Fibroblast of the conjunctiva (primary cell): ENCODE measurements at regions not wholly inside any gene's neighbourhood (a gene's known extent, or its start where the extent isn't known, plus 50 kb on each side); places are given as distances from the start of the nearest gene placed in this dataset.

ENCODE experiments used
- DNase-seq: peaks from one replicate; pipeline ENCODE4 v3.0.0-alpha.2; 2010; ENCODE audit warnings: low read depth

DNA sequence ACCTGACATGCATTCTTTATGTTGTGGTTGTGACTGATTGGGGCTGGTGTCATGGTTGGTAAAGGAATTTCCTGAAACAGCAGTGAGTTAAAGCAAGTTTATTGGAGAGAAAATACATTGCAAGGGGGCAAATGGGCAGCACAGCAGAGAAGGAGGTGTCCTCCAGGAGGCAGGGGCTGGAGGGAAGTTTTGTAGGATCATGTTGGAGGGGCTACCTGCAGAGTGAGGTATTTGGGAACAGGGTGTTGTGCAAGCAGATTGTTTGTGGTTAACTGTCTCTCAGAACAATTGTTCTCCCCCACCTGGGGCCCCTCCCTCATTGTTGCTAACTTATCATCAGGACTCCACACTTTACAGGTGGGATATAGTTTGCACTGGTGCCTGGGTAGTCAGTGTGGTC lies 196.0 kb downstream of the NSUN3 start:
- DNase-seq = no peak

DNA sequence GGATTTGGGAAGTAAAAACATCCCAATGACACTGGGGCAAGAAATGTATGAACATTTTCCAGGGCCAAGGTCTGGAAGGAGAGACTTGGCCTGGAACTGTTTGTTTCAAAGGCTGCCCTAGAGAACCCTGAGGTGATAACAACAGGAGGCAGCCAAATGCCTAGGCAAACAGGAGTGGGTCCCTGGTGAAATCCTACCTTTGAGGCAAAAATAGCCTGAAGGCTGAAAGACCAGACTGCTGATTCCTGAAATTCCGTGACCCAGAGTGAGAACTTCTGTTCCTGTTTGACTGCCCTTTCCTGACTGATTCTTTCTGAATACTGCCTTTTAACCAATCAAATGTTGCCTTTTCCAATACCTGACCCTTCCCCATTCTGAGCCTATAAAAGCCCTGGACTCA lies 196.4 kb downstream of the NSUN3 start:
- DNase-seq = no peak

DNA sequence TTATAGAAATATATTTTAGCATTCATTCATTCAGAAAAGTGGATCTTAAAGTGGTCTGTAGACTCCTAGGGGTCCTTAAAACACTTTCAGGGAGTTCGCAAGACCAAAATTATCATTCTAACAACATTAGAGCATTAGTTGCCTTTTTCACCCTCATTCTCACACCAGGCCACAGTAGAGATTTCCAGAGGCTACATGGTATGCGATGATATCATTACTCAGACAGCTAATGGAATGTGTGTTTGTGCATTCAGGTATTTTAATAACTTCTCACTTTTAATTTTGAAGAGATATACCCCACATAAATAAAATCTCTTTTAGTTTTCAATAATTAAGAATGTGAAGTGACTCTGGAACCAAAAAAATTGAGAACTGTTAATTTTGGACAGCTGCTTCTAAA lies 206.9 kb downstream of the NSUN3 start:
- no peak for DNase-seq

DNA sequence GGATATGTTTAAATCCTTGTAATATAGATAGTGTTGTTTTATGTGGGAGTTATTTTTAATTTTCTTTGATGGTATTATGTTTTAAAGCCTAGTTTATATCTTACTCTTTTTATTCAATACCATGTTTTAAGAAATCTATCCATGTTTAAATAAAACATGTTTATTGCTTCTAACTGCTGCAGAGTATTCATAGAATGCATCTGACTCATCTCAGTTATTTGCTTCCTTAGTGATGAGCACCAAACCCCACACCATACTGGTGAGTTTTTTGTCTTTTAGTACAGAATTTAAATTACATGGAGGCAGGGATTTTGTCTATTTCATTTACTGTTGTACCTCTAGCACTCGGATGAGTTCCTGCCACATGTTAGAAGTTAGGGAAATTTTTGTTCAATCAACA lies 209.2 kb downstream of the NSUN3 start:
- no peak for DNase-seq

DNA sequence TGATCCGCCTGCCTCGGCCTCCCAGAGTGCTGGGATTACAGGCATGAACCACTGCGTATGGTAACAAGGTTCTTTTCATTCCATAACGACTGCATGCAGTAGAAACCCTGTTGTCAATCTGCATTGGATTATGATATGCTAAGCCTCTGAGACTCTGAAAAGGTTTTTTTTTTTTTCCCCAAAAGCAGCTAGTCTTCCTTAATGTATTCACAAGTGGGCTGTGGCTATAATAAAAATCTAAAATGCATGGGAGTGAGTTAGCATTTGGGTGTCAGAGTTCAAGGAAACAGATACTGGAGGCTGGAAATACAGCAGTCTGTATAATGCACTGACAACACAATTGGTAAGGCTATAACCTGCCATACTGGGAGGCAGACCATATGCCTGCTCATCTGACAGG lies 218.1 kb downstream of the NSUN3 start:
- no peak for DNase-seq

DNA sequence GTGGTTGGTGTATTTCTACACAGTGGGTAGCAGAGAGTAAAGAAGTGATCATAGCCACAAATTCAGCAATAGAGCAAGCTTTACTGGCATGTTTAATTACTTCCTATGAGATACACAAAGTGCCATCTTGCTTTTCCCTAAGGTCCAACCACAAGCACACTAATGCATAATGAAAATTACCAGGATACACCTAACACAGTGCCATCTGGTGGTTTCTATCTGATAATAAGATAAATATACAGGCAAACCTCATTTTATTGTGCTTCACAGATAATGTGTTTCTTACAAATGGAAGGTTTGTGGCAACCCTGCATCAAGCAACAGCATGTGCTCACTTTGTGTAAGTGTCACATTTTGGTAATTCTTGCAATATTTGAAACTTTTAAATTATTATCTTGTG lies 223.0 kb downstream of the NSUN3 start:
- no peak for DNase-seq

DNA sequence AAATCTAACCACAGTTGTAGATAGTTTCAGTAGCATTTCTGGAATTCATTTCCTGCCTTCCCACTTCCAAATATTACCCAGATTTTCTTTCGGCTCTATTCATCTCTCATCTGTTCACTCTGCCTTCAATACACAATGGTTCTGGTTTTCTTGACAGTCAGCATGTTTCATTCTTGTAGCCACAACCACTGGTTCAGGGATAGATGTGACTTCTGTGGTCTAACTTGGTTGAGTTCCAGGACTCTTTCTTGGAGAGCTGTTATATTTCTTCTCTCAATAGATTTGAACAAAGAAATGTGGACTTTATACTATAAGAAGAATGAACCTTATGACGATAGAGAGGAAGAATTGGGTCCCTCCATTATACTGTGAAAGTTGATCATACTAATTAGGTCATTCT lies 228.8 kb downstream of the NSUN3 start:
- no peak for DNase-seq

DNA sequence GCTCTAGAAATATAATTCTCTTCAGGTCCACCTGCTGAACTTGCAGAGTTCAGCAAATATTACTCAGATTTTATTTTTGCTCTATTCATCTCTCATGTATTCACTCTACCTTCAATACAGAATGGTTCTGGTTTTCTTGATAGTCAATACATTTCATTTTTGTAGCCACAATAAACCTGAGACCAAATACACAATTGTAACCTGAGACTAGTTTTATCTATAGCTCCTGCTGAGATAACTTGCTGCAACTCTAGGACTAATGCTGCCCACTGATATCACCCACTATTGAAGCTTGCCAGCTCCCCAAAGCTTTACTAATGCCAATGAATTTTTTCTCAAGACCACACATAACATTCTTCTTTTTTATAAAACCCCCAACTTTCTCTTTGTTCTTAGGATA lies 229.3 kb downstream of the NSUN3 start:
- DNase-seq = no peak

DNA sequence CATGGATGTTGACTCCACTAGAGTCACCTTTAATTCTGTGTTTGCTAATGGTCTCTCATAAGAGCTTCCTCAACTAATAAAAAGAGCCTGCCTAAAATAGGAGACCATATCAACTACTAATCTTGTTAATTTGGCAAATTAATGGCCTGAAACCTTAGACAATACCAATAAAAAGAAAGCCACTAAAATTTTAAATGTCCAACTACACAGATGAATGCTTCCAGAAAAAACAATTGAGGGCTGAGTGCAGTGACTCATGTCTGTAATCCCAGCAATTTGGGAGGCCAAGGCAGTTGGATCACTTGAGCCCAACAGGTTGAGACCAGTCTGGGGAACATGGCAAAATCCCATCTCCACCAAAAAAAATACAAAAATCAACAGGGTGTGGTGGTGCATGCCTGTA lies 230.9 kb downstream of the NSUN3 start:
- no peak for DNase-seq

DNA sequence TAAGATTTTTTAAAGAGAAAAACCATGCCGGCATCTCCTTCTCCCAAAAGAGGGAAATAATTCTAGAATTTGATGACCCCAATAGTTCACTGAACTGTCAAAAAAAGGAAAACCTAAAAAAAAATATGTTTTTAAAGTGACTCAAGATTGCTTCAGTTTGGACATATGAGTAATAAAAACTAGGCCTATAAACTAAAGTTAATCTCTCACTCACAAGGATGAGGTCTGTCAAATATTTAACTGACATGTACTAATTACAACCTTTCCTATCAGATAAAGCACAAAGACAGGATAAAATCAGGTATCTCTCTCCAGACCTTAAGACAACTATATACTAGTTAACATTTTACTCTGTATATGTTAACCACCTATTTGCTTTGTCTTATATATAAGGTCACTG lies 231.9 kb downstream of the NSUN3 start:
- DNase-seq = no peak

DNA sequence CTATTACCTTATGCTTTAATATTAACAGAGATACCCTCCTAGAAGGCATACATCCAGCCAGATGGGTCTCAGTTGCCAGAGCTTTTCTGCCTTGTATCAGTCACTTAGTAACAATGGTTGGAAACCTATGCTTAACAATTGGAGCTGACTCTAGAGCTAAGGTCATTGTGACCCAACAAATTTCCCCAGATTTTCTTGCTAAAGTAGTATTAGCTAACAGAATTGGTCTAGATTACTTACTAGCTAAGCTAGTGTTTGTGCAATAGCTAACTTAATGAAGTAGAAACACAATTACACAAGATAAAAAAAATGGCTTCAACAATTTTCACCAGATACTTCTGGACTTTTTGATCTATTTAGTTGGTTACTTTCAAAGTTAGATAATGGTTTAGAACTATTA lies 236.9 kb downstream of the NSUN3 start:
- no peak for DNase-seq

DNA sequence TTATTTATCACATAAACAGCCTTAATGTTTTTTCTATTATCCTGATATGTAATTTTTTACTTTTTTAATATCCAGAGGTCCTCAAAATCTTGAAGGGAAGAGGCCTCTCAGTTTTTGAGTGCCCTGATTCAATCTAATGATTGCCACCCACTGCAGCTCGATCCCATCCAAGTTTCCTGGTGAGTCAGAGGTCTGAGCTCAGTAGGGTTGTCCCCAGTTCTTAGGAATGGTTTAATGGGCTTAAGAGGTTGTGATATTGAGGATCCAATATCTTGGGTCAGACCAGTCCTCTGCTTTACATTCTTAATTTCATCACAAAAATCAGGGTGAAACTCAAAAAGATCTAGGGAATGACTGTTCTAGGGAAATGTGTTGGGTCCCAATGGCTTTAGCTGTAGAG lies 238.5 kb downstream of the NSUN3 start:
- no peak for DNase-seq

DNA sequence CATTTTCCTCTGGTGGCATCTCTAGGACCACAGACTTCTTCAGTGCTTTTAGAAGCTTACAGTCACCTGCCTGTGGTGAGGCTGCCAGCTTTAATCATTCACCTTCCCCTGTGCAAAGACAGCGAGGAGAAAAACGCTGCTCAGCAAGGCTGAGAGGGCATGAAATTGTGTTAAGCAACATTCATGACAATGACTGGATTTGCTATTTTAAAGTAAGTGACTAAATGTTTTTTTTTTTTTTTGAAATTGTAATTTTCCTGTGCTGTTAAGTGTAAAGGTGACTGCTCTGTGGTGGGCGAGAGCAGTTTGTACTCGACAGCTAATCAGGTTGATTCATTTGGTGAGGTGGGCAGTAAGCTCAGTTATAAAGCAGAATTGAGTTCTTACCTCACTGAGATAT lies 240.4 kb downstream of the NSUN3 start:
- no peak for DNase-seq

DNA sequence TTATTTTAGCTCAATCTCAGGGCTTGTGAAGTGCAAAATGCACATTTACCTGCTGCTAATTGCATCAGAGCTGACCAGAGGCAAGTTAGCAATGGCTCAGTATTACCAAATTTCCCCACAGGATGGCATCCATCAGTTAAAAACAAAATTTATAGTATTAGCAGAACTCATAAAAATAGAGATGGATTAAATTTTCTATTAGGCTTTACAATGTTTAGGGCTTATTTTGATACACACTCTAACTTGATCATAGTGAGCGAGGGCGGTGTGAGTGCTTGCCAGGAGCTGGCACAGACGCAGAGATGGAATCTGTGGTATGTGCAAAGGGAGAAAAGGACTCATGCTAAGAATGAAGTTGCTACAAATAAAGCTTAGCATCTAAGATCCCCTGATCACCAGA lies 241.0 kb downstream of the NSUN3 start:
- no peak for DNase-seq

DNA sequence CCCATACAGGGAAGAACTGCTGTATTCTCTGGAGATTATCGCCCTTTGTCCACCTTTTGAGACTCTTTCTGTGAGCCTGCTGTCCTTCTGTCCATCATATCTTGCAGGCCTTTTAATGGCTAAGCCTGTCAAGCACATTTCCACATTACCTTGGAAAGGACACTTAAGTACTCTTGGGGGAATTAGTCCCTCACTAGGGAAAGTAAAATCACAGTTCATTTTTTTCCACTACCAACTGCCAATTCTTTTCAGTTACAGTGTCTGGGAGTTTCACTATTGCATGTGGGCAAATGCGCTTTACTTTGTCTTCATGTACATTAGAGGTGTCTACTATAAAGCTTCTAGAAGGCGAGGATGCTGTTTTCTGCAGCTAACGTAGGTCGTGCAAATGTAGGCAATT lies 242.1 kb downstream of the NSUN3 start:
- DNase-seq = no peak

DNA sequence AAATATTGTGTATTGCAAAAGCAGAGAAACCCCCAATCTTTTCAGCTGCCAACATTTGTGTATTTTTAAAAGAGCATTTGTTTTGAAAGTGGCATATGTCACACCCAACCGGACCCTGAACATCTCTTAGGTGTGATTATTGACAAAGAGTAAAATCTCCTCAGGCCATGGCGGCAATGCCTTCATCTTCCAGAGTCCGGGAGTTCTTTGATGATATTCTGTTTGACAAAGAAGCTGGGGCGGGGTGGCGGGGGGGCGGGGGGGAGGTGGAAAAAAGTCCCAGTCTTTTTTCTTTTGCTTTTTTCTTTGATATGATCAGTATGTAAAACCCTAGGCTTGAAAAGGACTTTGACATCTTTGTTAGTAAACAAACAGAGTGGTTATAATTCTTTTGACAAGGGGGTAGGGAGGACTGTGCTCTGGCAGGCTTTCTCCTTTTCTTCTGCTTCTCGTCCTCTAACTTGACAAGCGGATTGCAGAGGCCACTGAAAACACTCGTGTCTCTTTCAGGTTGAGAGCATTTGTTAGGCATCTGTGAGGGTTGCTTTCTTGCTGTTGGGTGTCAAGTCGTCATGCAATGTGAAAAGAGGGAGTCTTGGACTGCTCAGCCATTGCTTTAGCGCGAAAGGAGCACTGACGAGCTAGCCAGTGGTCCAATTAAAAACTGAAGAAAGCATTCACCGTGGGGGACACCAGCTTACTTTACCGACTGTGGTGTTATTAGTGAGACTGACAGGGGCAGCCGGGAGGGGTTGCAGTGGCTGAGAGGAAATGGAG lies 243.2 kb downstream of the NSUN3 start:
- no peak for DNase-seq

DNA sequence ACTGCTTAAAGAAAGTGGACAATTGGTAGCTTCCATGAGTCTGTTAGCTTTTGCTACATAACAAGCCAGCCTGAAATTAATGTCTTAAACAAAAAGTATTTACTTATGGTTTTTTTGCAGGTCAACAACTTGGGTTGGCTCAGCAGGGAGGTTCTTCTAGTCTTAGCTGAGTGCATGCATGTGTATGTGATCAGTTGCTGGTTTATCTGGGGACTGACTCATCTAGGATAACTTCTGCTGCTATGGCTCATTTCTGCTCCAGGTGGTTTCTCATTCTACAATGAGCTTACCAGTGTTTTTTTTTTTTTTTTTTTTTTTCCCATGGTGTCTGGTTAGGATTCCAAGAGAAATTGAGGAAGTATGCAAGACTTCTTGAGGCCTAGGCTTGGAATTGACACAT lies 244.7 kb downstream of the NSUN3 start:
- DNase-seq = no peak

DNA sequence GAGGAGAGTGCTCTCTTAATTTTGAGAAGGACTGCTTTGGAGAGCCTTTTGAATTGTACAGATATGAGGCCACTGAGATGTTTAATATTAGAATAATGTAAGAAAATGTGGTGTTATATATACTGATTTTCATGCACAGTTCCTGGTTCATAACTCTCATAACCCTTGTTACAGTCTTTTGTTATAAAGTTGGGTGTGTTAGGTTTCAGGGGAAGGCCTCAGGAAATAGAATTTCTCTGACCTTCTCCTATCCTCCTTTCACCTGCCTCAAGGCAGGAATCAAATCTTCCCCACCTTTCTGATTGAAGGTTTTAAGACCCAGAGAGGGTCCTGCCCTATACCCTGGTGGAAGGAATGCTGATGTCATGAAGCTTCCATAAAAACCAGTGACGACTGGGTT lies 245.9 kb downstream of the NSUN3 start:
- no peak for DNase-seq

DNA sequence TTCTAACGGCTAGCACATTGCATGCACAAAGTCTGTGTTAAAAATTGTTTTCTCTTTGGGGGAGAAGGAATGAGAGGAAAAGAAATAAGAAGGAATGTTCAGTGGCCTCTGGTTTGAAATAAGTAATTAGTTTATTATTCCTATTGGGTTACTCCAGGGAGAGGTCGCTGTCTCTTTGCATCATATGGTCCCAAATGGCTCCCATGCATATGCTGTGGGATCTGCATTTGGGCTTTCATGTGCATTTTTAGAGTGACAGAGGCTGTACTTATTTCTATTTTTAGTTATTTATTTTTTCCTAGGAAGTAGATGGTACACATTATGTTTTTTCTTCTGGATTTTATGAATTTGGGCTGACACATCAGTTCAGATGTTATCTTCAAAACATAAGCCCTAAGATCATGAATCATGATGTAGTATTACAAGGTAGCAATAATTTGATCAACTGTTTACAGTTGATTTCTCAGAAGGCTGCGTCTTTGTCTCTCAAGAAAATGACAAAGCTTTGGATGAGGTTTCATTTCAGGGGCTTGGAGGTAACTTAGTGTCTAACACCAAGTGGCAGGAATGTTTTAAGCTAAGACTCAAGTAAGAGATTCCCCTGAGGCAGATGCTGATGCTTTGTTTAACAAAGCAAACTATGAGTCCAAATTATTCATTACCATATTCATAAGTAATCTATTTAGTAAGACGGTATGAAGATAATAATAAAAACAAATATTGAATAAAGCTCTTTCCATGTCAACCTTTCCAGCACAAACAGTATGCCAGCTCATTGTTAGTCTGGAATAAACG lies 247.7 kb downstream of the NSUN3 start:
- DNase-seq = no peak

DNA sequence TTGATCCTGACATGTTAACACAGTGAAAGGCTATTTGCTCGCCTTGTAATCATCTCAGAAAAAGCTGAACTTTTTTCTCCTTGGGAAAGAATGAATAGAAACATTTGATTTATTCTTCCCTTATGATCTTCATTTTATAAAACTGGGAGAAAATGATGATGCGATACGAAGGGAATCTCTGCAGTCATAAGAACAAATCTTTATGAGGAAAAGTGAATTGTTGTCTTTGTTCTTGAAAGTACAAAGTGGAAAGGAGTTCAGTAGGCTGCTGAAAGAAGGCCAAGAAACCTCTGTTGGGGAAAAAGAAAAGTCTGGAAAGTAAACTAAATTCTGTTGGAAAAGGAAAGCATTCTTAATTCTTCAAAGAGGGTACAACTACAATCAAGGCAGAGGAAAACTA lies 248.8 kb downstream of the NSUN3 start:
- DNase-seq = no peak

DNA sequence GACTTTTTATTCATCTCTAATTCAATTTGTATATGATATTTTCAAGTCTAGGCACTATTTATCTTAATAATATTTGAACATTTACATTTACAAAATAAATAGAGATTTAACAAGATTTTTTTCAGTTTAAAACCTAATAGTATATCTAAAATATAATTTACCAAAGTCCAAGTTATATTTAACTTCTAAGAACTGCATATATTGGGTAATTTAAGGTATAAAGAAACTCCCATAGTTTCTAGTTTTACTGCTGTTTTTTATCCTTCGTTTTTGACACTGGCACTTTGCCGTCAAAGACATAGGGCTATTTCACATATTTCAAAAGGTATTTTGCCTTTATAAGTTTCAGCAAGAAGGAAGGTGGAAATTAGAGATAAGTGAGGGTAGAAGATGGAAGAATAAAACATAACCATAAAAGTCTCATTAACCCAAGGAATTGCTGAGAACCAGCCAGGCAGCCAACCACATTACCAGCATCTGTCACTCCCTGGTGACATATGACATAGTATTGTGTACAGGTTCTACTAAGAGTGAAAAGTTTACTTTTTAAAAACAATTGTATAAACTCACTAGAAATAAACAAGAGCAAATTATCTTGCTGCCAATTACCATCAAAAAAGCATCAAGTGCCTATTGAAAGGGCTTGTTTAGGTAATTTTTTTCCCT lies 251.5 kb downstream of the NSUN3 start:
- DNase-seq = no peak

DNA sequence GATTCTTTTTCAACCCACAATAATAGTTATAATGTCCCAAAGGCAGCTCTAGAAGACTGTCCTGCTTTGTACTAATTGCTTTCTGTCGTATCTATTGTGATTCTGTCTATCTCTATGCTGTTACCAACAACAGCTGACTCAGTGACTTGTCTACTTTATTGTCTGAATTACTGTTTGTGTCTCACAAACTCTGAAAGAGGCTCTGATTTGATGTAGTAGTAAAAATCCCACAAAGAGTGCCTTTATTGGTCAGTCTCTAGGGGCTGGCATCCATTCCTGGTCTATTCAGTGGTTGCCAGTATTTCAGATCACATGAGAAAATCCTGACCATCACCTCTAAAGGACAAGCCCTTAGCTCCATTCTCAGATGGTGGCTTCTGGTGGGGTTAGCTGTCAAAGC lies 254.2 kb downstream of the NSUN3 start:
- no peak for DNase-seq

DNA sequence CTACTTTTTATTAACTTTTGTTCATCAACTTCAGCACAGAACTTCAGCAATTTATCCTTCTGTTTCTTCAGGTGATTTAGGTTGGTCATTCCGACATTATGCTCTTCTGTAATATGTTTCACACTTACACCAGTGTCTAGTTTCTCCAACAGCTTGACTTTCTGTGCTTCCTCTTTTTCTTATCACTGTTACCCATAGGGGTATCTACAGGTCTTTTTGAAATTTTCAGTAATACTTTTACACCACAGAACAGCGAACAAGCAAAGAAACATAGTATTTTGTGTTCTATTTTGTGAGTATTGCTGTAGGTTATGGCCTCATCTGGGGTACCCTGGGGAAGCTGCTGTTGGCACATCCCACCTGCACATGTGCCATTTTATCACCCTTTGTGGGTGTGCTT lies 260.7 kb downstream of the NSUN3 start:
- no peak for DNase-seq
